8988T (cell line): ENCODE measurements at regions not wholly inside any gene's neighbourhood (a gene's known extent, or its start where the extent isn't known, plus 50 kb on each side); places are given as distances from the start of the nearest gene placed in this dataset.
"Not testable (repeated sequence)": the region's sequence is repeated elsewhere in the genome, so short reads cannot be mapped to it uniquely, and the experiment has no call there.

Experiments used
- DNase-seq: peaks from one replicate; pipeline ENCODE4 v3.0.0; 2011

- DNase-seq = no peak
Measured at GRCh38 chr11:123378096-123378495, 52.0 kb upstream of the GRAMD1B start.

DNA sequence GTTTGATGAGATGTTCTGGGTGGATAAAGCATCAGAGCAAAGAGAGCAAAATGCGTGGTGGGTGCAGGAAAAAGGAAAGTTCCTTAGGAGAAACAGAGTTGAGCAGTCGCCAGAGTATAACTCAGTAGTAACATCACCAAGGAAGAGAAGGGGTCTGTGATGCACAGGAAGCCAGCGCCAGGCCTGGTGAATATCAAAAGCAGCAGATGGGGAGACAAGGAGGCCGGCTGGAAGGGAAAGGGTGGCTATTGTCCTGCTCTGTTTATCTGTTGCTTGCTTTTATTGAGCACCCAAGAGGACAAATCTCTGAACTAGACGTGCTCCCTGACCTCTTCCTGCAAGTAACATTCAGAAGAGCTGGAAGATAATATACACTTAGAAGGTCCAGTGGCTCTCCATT is 52.7 kb upstream of the GRAMD1B start:
- DNase-seq = no peak

DNA sequence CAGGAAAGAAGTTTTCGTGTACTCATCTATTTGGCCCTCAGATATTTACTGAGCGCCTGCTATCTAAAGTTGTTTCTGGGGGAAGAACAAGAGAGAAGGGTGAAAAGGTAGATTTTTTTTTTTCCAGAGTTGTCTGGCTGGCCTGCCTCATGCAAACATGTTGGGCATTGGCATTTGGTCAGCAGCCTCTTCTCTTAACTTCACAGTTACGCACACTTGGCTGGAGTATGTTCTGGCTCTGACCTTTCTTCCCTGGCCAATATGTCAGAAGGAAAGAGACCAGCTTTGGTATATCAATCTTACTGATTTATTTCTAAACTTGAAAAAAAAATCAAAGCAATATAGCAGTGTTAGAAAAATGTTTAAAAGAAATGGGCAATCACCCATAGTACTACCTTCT is 54.2 kb upstream of the GRAMD1B start:
- DNase-seq = no peak

- DNase-seq = no peak
Measured at GRCh38 chr11:123374622-123374968, 55.5 kb upstream of the GRAMD1B start.

DNA sequence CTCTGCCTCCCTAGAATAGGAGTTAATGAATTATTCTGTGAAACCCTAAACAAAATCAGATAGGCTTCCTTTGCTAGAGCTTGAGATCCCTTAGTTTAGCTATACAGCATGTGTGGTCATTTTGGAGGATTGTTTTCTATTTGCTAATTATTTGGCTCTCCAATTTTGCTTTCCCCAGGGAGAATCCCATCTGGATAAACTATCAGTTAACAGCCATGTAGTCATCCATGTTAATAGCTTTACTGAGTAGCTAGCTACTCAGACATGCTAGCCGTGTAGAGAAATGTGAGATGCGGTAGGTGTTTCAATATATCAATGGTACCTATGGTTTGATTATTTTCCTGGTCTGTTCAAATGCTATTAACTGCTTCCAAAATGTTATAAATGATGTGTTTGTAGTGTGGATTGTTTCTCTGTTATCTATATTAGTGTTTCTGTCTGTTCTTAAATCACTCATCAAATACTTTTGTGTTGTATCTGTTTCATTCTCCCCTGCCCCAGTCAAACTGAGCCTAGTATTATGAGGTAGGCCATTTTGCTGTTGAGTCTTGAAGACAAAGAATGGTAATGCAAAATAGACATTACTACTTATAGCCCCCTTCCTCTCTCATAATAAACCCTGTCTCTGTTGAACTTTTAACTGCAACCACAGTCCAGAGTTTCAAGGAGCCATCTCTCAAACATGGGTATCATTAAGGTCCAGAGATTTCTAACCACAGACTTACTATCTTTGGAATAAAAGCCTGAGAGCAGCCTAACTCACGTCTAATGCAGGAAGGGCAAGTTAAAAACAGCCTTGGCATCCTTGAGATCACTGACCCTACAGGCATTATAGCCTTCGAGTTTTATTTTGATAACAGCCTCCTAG is 56.1 kb upstream of the GRAMD1B start:
- no peak for DNase-seq

GRCh38 chr11:123371506-123372297 is 58.4 kb upstream of the GRAMD1B start:
- no peak for DNase-seq

DNA sequence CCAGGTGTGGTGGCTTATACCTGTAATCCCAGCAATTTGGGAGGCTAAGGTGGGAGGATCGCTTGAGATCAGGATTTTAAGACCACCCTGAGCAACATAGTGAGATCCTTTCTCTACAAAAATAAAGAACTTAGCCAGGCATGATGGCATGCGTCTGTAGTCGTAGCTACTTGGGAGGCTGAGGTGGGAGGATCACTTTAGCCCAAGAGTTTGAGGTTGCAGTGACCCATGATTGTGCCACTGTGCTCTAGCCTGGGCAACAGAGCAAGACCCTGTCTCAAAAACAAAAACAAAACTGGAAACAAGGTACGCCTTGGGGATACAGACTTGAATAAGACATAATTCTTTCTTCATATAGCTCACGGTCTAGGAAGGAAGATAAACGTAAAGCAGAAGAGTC is 63.1 kb upstream of the GRAMD1B start:
- DNase-seq = no peak

DNA sequence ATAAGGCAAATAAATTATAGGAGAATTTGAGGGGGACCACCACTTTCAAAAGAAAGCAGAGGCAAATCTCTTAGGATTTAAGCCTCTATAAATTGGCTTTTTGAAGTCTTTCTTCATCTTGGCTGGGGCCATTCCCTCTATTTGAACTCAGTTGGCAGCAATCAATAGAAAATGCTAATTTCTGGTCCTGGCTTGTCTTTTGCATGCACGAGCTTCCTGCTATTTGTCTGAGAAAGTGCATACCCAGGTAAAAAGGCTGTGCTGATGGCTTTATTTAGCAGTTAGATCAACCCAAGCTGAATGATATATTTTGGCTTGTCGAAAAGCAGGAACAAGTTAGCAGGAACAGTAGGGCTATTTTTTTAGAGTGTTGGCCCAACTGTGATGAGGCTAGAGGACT is 64.1 kb upstream of the GRAMD1B start:
- DNase-seq = no peak

- no peak for DNase-seq
Measured at GRCh38 chr11:123364080-123364479, 66.0 kb upstream of the GRAMD1B start.

GRCh38 chr11:123363556-123363955 is 66.5 kb upstream of the GRAMD1B start:
- no peak for DNase-seq

DNA sequence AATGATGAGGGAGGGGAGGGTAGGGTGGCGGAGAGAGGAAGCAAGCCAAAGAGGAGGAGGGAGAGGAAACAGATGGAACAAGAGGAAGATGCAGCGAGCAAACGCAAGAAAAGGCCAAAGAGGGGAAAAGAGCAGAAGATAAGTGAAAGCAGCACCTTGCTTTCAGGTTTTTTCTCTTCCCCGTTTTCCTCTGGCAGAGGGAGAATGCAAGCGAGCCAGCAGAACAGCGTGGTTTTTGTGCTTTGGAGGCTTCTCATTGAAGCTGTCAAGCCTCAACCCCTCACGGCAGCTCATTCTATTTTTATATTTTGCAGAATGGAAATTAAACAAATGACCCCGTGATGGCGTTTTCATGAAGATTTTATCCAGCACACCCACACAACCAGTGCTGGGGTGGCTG is 67.1 kb upstream of the GRAMD1B start:
- no peak for DNase-seq

DNA sequence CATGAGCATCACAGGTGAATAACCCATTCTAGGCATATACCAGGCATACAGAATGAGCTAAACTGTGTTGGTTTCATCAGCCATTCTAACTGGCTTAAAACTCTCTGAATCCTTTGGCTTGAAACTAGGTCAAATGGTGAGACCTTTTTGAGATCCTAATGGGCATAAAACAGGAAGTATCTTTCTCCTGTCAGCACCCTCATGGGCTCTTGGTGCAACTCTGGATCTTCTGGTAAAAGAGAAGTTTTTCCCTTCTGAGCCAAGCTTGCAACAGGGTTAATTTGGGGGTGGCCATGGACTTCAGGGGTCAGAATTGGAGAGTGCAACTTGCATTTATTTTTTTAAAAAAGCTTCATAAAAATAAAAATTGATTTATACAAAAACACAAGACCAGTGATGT is 67.9 kb upstream of the GRAMD1B start:
- no peak for DNase-seq

- DNase-seq = no peak
Measured at GRCh38 chr11:123361110-123361509, 69.0 kb upstream of the GRAMD1B start.

GRCh38 chr11:123360267-123360936 is 69.7 kb upstream of the GRAMD1B start:
- no peak for DNase-seq

- DNase-seq = no peak
Measured at GRCh38 chr11:123357990-123358827, 71.9 kb upstream of the GRAMD1B start.

DNA sequence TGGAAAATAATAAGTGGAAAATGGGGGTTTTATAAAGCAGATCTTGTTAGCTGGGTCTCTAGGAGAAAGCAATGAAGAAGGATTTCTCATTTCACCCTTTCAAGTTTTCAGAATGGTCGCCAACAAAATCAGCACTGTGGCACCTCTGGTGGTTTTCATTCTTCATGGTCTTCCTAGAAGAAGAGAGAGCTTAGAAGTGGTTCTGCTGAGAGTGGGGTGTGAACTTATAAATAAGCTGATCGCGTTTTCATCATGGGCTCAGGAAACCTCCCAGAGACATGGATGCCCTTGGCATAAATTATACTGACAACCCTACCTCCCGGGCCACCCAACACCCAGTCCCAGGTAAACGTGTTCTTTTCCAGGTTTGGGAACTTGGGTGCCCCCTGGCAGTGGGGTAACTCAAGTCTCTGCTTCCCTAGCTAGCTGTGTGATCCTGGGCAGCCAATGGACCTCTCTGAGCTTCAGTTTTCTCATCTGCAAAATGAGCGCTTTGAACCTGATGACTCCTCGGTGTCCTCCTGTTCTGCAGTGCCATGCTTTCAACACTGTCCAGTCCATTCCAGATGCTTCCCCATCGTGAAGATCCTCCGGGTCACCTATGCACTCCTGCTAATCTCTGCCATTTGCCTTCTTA is 72.6 kb upstream of the GRAMD1B start:
- DNase-seq = no peak

GRCh38 chr11:123356539-123356938 is 73.5 kb upstream of the GRAMD1B start:
- DNase-seq = no peak

DNA sequence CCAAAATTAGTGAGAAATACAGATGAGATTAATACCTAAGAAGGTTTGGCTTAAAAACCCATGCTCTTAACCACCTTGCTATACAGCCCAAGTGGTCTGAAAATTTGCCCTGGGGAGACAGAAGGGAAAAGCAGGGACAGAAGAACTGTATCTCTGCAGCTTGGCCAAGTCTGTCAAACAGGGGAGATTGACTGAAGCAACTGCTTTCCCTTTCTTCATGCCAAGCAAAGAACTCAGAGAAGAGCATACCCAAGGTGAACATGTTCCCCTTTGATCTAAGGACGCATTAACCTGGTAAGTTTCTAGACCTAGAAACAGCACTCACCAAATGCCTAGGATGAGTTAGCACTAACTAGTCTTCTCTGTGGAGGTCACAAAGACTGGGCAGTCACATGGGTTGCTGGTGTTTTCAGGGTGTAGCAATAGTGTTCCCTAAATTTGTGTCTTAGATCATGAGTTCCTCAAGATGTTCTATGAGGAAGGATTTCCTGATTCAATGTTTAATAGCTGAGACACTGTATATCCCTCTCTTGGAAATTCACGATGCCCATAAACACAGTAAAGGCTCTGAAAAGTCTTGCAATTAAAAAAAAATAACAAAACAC is 75.6 kb upstream of the GRAMD1B start:
- DNase-seq = no peak

DNA sequence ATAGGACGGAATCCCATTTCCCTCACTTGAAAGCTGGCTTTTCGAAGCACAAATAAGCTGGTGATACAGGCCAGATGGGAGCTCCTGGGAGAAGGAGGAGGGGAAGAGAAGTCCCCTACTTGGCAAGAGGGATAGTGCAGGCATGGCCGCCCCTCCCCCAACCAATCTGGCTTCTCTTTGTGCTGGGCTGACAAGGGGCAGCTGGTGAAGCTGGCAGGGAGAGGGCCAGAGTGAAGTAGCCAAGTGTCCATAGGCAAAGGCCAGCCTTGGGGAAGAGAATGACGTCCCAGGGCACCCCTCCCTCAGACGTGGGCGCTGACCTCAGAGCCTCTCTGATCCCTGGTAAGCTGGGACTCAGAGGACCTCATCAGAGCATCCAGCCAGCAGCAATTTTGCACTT is 78.7 kb upstream of the GRAMD1B start:
- DNase-seq = no peak

- no peak for DNase-seq
Measured at GRCh38 chr11:123349382-123349781, 80.7 kb upstream of the GRAMD1B start.

DNA sequence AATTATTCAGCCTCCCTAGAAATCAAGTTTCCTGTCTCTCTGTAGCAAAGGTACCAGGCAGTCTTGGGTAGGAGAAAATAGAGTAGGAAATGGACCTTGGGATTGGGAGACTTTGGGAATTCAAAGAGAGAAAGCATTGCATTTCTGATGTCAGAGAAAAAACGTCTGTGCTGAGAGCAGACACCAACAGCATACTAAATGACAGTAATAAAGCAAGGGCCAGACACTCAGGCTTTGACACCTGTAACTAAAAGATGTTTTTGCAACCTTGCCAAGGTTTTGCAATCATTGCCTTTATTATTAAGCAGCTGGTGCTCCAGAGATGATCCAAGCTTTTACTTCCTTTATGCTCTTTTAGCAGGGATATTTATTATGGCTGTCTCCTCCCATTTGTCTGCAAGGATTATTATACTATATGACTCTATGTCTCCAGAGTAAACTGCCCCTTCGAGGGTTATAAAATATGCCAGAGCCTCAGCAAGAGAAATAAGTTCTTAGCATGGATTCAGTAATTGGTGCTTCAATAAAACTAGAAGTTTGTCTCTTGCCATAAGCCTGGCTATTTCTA is 85.2 kb upstream of the GRAMD1B start:
- no peak for DNase-seq

DNA sequence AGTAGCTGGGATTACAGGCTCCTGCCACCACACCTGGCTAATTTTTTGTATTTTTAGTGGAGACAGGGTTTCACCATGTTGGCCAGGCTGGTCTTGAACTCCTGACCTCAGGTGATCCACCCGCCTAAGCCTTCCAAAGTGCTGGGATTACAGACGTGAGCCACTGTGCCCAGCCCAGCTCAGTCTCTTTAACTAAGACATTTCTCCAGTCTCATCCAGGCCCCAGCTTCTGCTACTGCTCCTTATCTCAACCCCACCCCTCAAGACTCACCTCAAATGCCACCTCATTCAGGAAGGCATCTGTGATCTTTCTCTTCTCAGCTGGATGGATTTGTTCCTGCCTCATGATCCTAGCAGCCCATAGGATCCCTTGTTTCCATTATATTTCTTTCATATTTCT is 85.9 kb upstream of the GRAMD1B start:
- DNase-seq = not testable (repeated sequence)
